Epithelial cell of proximal tubule (primary cell): ENCODE measurements at regions not wholly inside any gene's neighbourhood (a gene's known extent, or its start where the extent isn't known, plus 50 kb on each side); places are given as distances from the start of the nearest gene placed in this dataset.
A peak's percentile ranks its signal among the peaks of the same experiment; 100 is the strongest.

Source experiments
- DNase-seq: peaks from one replicate; pipeline ENCODE4 v3.0.0-alpha.2; 2011; ENCODE audit warnings: low read depth
- H3K4me3 ChIP-seq: 2 replicates; pipeline ENCODE4 v1.5.1; 2011; ENCODE audit warnings: low read depth, mild to moderate bottlenecking, low read length
- TF ChIP-seq, protein P1 (sequence below): conservative IDR thresholded peaks from 2 replicates; pipeline ENCODE4 v1.5.1; 2012; ENCODE audit warnings: low read depth, mild to moderate bottlenecking, low read length

DNA sequence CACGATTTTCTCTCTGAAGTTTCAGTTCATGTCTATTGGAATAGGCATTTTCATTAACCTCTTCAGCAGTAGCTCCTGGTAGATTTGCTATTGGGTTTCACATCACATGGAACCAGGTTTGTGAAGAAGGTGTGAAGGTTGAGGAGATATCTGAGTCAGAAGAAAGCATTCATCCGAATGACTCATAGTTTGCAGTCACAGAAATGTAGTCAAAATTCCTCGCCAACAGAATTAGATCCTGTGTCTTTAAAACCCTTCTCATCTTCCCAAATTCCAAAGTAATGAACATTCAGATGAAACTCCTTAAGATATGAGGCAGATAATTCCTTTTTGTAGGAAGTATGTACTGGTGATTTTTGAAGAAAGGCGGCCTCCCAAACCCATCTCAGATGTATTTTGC lies 125.0 kb upstream of the LARGE1 start:
- no peak overlapping the region for H3K4me3 ChIP-seq
- TF ChIP-seq, protein P1, sequence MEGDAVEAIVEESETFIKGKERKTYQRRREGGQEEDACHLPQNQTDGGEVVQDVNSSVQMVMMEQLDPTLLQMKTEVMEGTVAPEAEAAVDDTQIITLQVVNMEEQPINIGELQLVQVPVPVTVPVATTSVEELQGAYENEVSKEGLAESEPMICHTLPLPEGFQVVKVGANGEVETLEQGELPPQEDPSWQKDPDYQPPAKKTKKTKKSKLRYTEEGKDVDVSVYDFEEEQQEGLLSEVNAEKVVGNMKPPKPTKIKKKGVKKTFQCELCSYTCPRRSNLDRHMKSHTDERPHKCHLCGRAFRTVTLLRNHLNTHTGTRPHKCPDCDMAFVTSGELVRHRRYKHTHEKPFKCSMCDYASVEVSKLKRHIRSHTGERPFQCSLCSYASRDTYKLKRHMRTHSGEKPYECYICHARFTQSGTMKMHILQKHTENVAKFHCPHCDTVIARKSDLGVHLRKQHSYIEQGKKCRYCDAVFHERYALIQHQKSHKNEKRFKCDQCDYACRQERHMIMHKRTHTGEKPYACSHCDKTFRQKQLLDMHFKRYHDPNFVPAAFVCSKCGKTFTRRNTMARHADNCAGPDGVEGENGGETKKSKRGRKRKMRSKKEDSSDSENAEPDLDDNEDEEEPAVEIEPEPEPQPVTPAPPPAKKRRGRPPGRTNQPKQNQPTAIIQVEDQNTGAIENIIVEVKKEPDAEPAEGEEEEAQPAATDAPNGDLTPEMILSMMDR: no peak
- no peak for DNase-seq

DNA sequence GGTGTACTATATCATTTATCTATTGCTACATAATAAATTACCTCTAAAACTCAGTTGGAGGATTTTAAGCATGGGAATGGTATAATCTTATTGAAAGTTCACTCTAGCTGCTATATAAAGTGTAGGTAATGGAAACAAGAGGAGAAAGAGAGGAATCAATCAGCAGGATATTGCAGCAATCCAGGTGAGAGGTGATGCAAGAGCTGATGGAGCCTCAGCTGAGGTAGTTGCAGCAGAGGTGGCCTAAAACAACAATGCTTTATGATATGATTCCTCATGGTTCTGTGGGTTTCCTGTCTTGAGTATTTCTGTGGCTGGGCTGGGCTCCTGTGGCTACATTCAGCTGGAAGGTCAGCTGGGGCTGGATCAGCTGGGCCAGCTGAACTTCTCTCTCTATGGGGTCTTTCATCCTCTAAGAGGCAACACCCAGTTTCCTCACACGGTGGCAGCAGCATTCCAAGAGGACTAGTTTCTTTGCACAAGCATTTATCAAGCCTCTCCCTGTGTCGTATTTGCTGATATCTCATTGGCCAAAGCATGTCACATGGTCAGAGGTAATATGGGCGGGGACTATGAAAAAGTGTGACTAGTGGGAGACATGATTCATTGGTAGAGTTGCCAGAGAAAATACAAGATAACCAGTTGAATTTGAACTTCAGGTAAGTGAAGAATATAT lies 135.4 kb upstream of the LARGE1 start:
- no peak overlapping the region for H3K4me3 ChIP-seq
- DNase-seq: no peak
- TF ChIP-seq, protein P1: peak; percentile 4

- no peak for DNase-seq
- H3K4me3 ChIP-seq: no peak overlapping the region
- TF ChIP-seq, protein P1: no peak
Observed at GRCh38 chr22:34057726-34058125, 137.4 kb upstream of the LARGE1 start.

DNA sequence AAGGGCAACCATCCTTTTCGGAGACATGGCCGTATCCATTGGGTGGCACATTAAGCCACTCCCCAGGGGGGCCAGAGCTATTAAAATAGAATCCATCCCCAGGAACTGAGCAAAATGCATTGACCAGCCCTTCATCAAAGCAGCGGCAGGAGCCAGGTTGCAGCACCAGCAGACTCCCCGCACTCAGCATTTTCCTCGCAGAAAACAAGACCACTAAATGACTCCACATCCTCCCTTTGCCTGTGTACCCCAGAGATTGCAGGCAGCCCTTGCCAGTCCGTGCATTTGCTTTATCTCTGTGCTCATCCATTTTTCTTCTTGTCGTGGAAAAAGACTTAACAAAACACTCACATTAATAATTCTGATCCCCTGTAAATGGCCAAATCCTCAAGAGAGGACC lies 144.4 kb upstream of the LARGE1 start:
- TF ChIP-seq, protein P1: no peak
- no peak for DNase-seq
- no peak overlapping the region for H3K4me3 ChIP-seq

GRCh38 chr22:34067031-34067430 lies 146.8 kb upstream of the LARGE1 start:
- DNase-seq: no peak
- TF ChIP-seq, protein P1: no peak
- H3K4me3 ChIP-seq: no peak overlapping the region

DNA sequence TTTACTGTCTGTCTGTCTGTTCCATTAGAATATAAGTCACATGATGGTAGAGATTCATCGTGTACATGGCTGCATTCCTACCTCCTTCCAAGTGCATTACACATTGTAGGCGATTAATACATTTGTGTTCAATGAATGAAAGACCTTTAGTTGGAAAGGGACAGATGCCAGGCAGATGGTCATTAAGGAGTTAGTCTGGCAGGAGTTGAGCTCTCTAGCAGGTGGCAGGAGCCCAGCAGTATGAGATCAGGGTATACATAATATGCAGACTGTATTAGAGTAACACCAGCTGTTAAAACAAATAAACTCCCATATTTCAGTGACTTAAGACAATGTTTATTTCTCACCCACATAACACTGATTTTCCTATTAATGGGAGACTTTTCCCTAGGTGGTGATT lies 147.7 kb upstream of the LARGE1 start:
- no peak overlapping the region for H3K4me3 ChIP-seq
- TF ChIP-seq, protein P1: no peak
- DNase-seq: no peak

DNA sequence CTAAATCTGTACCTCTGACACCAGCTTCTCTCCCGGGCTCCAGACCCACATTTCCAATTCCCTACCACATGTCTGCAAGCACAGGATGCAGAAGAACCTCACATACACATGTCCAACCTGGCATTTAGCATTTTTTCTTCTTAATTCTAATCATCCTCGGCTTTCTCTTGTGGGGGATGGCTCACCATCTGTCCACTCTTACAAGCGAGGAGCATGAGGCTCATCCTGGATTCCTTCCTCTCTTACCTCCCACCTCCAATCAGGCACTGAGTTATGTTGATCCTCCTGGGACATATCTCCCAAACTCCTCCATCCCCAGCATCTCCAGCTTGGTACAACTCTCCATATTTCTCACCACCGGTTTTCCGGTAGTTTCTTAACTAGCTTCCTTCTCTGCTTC lies 149.8 kb upstream of the LARGE1 start:
- TF ChIP-seq, protein P1: no peak
- no peak overlapping the region for H3K4me3 ChIP-seq
- no peak for DNase-seq
